H1 (cell line): ENCODE measurements at regions not wholly inside any gene's neighbourhood (a gene's known extent, or its start where the extent isn't known, plus 50 kb on each side); places are given as distances from the start of the nearest gene placed in this dataset.

ENCODE experiments used
- CTCF ChIA-PET: fragments of 300-600 bp; sonication (Branson Sonifier 250); formaldehyde crosslinking; loops from one replicate; lab custom pipeline; 2021; ENCODE audit not compliant: partially characterized antibody; lab: Charles Lee
- POLR2A ChIA-PET: fragments of 300-600 bp; sonication (Branson Sonifier 250); formaldehyde crosslinking; loops from one replicate; lab custom pipeline; 2021; ENCODE audit warnings: inconsistent platforms; ENCODE audit not compliant: partially characterized antibody; lab: Charles Lee
- DNase-seq, 2 experiments: peaks; one replicate each; pipeline versions ENCODE4 v3.0.0 to v3.0.0-alpha.2; 2010 to 2022; ENCODE audit warnings: low spot score in 2 of 2, low read depth in 1 of 2, mixed read lengths in 1 of 2
- FAIRE-seq: peaks from 2 replicates; lab custom pipeline; 2011; peaks lifted over from hg19 to GRCh38; lab: Jason Lieb, UNC
- H2AFZ ChIP-seq: 2 replicates; pipeline ENCODE4 v1.8.1; 2012; ENCODE audit warnings: low read length, inconsistent platforms
- H2AK5ac ChIP-seq: 2 replicates; pipeline ENCODE4 v1.6.1; 2013; ENCODE audit warnings: low read depth, low read length
- H2BK120ac ChIP-seq: replicated peaks from 2 replicates; pipeline ENCODE3; 2013; ENCODE audit warnings: low read depth, low read length, inconsistent platforms
- H2BK12ac ChIP-seq: 2 replicates; pipeline ENCODE4 v1.6.1; 2013; ENCODE audit warnings: low read depth, low read length
- H2BK15ac ChIP-seq: 2 replicates; pipeline ENCODE4 v1.6.1; 2013; ENCODE audit warnings: low read length
- H2BK20ac ChIP-seq: 2 replicates; pipeline ENCODE4 v1.6.1; 2013; ENCODE audit warnings: low read length
- H2BK5ac ChIP-seq: 2 replicates; pipeline ENCODE4 v1.6.1; 2013; ENCODE audit warnings: low read depth, low read length
- H3K14ac ChIP-seq: 2 replicates; pipeline ENCODE4 v1.6.1; 2013; ENCODE audit warnings: inconsistent platforms; ENCODE audit not compliant: insufficient read length
- H3K18ac ChIP-seq: 2 replicates; pipeline ENCODE4 v1.6.1; 2013; ENCODE audit warnings: low read length; ENCODE audit errors: extremely low read depth
- H3K23ac ChIP-seq: 2 replicates; pipeline ENCODE4 v1.6.1; 2013; ENCODE audit warnings: inconsistent platforms; ENCODE audit not compliant: insufficient read length
- H3K23me2 ChIP-seq: 2 replicates; pipeline ENCODE4 v1.6.1; 2013; ENCODE audit warnings: low read depth, low read length
- H3K27ac ChIP-seq: 2 replicates; pipeline ENCODE4 v1.6.1; 2011; ENCODE audit warnings: low read depth, low read length, inconsistent platforms
- H3K27me3 ChIP-seq, 4 experiments: replicated peaks in 1 of 4; 1 replicate in 1 of 4; 2 replicates in 3 of 4; pipeline versions ENCODE4 v1.6.1 to v1.8.1; 2011 to 2013; ENCODE audit warnings: low read length in 3 of 4, mild to moderate bottlenecking in 3 of 4, inconsistent platforms in 2 of 4, mixed read lengths in 2 of 4, moderate library complexity in 1 of 4; ENCODE audit not compliant: control insufficient read depth in 3 of 4, insufficient read depth in 3 of 4; ENCODE audit errors: extremely low read depth in 1 of 4
- H3K36me3 ChIP-seq, 4 experiments: 2 replicates each; pipeline versions ENCODE4 v1.6.1 to v1.8.1; 2011 to 2013; ENCODE audit warnings: mild to moderate bottlenecking in 4 of 4, low read length in 3 of 4, moderate library complexity in 2 of 4, control low read depth in 1 of 4, inconsistent platforms in 1 of 4; ENCODE audit not compliant: insufficient read depth in 4 of 4, control insufficient read depth in 2 of 4
- H3K4ac ChIP-seq: replicated peaks from 2 replicates; pipeline ENCODE3; 2013; ENCODE audit warnings: low read length, low read depth, mixed read lengths, inconsistent platforms; ENCODE audit not compliant: insufficient read length
- H3K4me1 ChIP-seq, 4 experiments: replicated peaks in 1 of 4; 1 replicate in 1 of 4; 2 replicates in 3 of 4; pipeline versions ENCODE4 v1.6.1 to v1.8.1; 2011 to 2013; ENCODE audit warnings: low read length in 3 of 4, inconsistent platforms in 2 of 4, mixed read lengths in 1 of 4; ENCODE audit not compliant: insufficient read depth in 4 of 4, control insufficient read depth in 3 of 4
- H3K4me2 ChIP-seq, 2 experiments: 2 replicates each; pipeline versions ENCODE4 v1.6.1 to v1.8.1; 2011 to 2013; ENCODE audit warnings: low read depth in 2 of 2, low read length in 2 of 2, control low read depth in 1 of 2, inconsistent platforms in 1 of 2, mild to moderate bottlenecking in 1 of 2; ENCODE audit not compliant: insufficient read depth in 1 of 2
- H3K4me3 ChIP-seq, 4 experiments: fragments of 200-600, 300-600 bp in 1 of 4; sonication (generic), shearing (Covaris generic), sonication (Bioruptor Twin) in 1 of 4; 2 replicates each; pipeline versions ENCODE4 v1.5.1 to v1.8.1; 2011 to 2016; ENCODE audit warnings: low read length in 4 of 4, low read depth in 3 of 4, control low read depth in 2 of 4, inconsistent platforms in 2 of 4, mild to moderate bottlenecking in 2 of 4, mixed read lengths in 1 of 4, moderate library complexity in 1 of 4; ENCODE audit not compliant: insufficient read depth in 2 of 4; ENCODE audit errors: extremely low read depth in 1 of 4
- H3K56ac ChIP-seq: replicated peaks from 2 replicates; pipeline ENCODE3; 2013; ENCODE audit warnings: low read depth, mild to moderate bottlenecking, mixed read lengths, low read length, inconsistent platforms; ENCODE audit not compliant: insufficient read length
- H3K79me1 ChIP-seq: 2 replicates; pipeline ENCODE4 v1.6.1; 2013; ENCODE audit warnings: low read depth, low read length, control low read depth
- H3K79me2 ChIP-seq, 2 experiments: 2 replicates each; pipeline versions ENCODE4 v1.6.1 to v1.8.1; 2012 to 2013; ENCODE audit warnings: low read length in 2 of 2, mild to moderate bottlenecking in 2 of 2, inconsistent platforms in 1 of 2; ENCODE audit not compliant: insufficient read depth in 2 of 2, control insufficient read depth in 1 of 2
- H3K9ac ChIP-seq, 4 experiments: replicated peaks in 1 of 4; 1 replicate in 1 of 4; 2 replicates in 3 of 4; pipeline versions ENCODE4 v1.6.1 to v1.8.1; 2011 to 2013; ENCODE audit warnings: low read depth in 3 of 4, low read length in 3 of 4, control low read depth in 2 of 4, mild to moderate bottlenecking in 2 of 4, moderate library complexity in 2 of 4, inconsistent platforms in 1 of 4; ENCODE audit errors: extremely low read depth in 1 of 4
- H3K9me3 ChIP-seq, 2 experiments: 2 replicates each; pipeline versions ENCODE4 v1.6.1 to v1.8.1; 2012 to 2013; ENCODE audit warnings: mild to moderate bottlenecking in 2 of 2, moderate library complexity in 2 of 2, control low read depth in 1 of 2, inconsistent platforms in 1 of 2, low read depth in 1 of 2, low read length in 1 of 2, mixed read lengths in 1 of 2; ENCODE audit not compliant: insufficient read depth in 2 of 2
- H4K20me1 ChIP-seq, 2 experiments: replicated peaks in 1 of 2; 2 replicates each; pipeline versions ENCODE3 to v1.8.1; 2011 to 2013; ENCODE audit warnings: inconsistent platforms in 2 of 2, low read length in 2 of 2, mild to moderate bottlenecking in 1 of 2; ENCODE audit not compliant: insufficient read depth in 2 of 2, control insufficient read depth in 1 of 2
- H4K5ac ChIP-seq: 2 replicates; pipeline ENCODE4 v1.6.1; 2013; ENCODE audit warnings: low read length, low read depth, mixed read lengths, inconsistent platforms; ENCODE audit not compliant: insufficient read length
- H4K8ac ChIP-seq: 2 replicates; pipeline ENCODE4 v1.8.0; 2013; ENCODE audit warnings: mild to moderate bottlenecking, moderate library complexity, low read length, inconsistent platforms; ENCODE audit not compliant: insufficient read depth; ENCODE audit errors: extremely low read depth
- H4K91ac ChIP-seq: replicated peaks from 2 replicates; pipeline ENCODE3; 2013; ENCODE audit warnings: low read length, mixed read lengths, inconsistent platforms; ENCODE audit not compliant: insufficient read length
- FOSL1 ChIP-seq: IDR thresholded peaks from 2 replicates; pipeline ENCODE4 v1.6.1; 2011; ENCODE audit warnings: mild to moderate bottlenecking, low read depth, low read length, moderate library complexity; ENCODE audit not compliant: insufficient read depth
- KDM1A ChIP-seq: fragments of 200-600, 300-600 bp; sonication (generic); IDR thresholded peaks from 2 replicates; pipeline ENCODE4 v1.7.1; 2016; ENCODE audit warnings: mild to moderate bottlenecking, low read length, borderline replicate concordance
- SP4 ChIP-seq: IDR thresholded peaks from 2 replicates; pipeline ENCODE4 v1.6.1; 2012; ENCODE audit warnings: low read length, inconsistent platforms

DNA sequence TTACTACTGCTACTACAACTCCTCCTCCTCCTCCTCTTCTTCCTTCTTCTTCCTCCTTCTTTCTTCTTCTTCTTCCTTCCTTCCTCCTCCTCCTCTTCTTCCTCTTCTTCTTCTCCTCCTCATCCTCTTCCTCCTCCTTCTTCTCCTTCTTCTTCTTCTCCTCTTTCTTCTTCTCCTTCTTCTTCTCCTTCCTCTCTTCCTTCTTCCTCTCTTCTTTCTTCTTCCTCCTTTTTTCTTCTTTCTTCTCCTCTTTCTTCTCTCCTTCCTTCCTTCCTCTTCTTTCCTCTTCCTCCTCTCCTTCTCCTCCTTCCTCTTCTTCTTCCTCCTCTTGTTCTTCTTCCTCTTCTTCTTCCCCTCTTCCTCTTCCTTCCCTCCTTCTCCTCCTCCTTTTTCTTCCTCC is 94.7 kb upstream of the MYO16 start:
- TF ChIP-seq SP4 (no peak), KDM1A (no peak), FOSL1 (no peak)
- POLR2A ChIA-PET: no interaction called here
- no peak for FAIRE-seq

More for the DNA sequence above, 94.7 kb upstream of the MYO16 start:
- Histone ChIP-seq H3K56ac (no peak overlapping the region), H3K4me2 (no peak overlapping the region), H3K79me1 (no peaks in the 10 kb centered on the region), H4K20me1 (no peaks in the 10 kb centered on the region), H3K4ac (no peak overlapping the region), H3K18ac (no peak overlapping the region), H3K23ac (no peak overlapping the region), H3K9me3 (no peaks in the 10 kb centered on the region), H2BK120ac (no peak overlapping the region), H4K5ac (no peak overlapping the region), H2AFZ (no peak overlapping the region), H3K9ac (no peak overlapping the region), H4K8ac (no peak overlapping the region), H4K91ac (no peak overlapping the region), H2BK15ac (no peak overlapping the region), H3K27ac (no peak overlapping the region), H3K36me3 (no peaks in the 10 kb centered on the region), H3K4me1 (no peaks in the 10 kb centered on the region), H2BK20ac (no peak overlapping the region), H2AK5ac (no peak overlapping the region), H2BK5ac (no peak overlapping the region), H3K23me2 (0 out of 2 replicates have a peak, but pooled peaks cover 2% of the 10 kb centered on the region), H3K79me2 (no peaks in the 10 kb centered on the region), H3K14ac (no peak overlapping the region), H3K27me3 (no peaks in the 10 kb centered on the region), H3K4me3 (no peak overlapping the region), H2BK12ac (no peak overlapping the region)
- CTCF ChIA-PET: no interaction called here
- DNase-seq: no peak
